GM19395 (cell line): ENCODE measurements at regions not wholly inside any gene's neighbourhood (a gene's known extent, or its start where the extent isn't known, plus 50 kb on each side); places are given as distances from the start of the nearest gene placed in this dataset.
A peak's percentile ranks its signal among the peaks of the same experiment; 100 is the strongest.

Source experiments
- ATAC-seq: cut with Tn5 transposase; IDR thresholded peaks from one replicate; pipeline ENCODE4 v1.9.1; 2021; ENCODE audit warnings: mild to moderate bottlenecking, moderate library complexity; ENCODE audit not compliant: unreplicated experiment

DNA sequence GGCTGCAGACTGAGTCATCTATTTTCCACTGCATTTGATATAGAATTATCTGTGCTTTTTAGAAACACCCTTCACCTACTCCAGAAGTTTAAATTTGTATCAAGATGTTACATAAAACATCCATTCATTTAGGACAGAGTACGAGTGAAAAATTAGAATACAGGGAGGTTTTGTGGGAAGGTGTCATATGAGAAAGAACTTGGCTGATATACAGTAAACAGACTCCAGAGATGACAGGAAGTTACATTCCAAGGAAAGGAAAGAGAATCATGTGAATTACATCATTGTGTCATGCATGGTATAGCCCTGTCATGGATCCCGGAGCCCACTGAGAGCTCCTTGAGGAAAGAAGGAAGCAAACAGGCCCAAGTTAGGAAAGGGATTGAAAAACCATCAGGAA, 341.5 kb upstream of the PKDCC start:
- ATAC-seq = no peak

DNA sequence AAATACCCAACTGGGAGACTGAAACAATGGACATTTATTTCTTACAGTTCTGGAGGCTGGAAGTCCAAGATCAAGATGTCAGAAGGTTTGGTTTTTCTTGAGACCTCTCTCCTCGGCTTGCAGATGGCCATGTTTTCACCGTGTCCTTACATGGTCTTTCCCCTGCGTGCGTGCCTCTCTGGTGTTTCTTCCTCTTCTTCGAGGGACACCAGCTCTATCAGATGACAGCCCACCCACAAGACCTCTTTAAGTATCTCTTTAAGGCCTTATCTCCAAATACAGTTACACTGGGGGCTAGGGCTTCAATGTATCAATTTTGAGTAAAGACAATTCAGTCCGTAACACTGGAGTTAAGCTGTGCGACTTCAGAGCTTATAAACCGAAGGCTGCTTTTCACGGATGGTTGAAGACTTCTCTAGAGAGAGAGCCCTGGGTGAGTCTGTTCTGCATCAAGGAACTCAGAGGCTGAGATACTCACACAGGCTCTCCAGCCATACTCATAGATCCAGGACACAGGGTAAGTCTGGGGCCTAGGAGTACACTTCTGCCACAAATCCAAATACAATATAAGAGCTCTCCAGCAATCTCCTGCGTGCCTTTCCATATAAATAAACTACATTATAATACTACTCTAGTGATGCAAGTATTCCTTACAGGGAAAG, 339.9 kb upstream of the PKDCC start:
- no peak for ATAC-seq

DNA sequence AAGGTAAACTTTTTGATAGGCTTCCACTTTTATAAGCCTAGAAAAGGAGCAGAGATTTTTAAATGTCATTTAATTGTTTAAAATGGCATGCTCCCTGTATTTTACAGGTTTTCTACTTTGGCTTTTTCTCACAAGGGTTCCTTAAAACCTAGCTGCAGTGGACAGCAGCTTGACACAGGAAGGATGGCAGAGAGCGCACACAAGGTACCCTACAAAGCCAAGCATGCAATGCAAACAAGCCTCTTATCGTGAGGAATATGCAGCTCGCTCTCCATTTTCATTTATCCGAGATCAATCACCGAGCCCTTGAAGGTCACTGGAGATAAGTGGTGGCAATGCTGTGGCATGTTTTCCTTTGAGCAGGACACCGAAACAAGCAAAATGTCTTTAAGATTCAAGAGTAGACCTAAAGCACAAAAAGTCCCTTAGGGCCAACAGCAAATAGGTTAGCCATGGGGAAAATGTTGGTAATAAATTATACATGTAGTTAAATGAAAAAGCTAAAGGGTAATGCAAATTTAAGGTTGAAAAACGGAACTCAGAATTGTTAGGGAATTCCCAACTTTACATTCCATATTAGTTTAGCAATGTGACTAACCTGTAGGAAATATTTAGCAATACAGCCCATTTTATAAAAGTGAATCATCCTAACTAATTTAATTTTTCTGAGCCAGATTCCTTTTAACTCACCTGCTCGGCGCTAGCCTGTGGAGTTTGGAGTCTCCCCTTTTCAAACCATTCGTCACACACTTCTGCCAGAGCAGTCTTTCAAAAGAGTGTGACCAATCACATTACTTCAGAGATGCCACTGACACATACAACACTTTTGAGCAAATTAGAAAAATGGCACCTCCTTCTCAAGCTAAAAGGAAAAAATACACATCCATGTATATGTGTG, 337.9 kb upstream of the PKDCC start:
- no peak for ATAC-seq

DNA sequence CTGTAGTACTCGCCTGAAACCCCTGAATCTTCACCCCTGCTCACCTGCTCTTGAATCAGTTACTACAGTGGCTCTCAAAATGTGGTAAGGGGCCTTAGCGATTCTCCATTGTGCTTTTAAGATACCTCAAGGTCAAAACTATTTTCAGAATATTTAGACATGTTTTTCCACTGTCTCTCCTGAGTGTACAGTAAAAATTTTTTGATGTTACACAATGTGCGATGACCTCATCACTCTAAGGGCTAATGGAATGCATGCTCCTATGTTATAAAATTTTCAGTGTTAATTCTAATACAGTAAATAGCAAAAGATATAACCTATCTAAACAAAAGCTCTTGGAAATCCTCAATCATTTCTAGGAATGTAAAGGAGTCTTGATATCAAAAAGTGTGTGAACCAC, 336.9 kb upstream of the PKDCC start:
- ATAC-seq = no peak

DNA sequence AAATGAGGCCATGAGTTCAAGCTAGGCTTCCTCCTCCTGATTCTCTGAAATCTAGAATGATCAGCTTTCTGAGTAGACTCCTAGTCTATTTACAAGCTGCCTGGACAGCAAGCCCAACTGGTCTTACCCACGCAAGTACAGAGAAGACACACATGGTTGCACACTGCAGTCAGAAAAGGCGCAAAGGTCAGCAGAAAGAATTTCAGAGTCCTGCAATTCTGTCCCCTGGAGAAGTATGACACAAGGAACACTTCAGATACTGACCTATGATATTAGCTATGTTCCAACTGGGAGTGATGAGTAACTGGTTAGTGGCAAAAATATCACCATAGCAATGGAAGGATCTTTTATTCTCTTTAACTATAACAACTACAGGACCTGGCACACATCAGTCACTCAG, 336.1 kb upstream of the PKDCC start:
- ATAC-seq = no peak

DNA sequence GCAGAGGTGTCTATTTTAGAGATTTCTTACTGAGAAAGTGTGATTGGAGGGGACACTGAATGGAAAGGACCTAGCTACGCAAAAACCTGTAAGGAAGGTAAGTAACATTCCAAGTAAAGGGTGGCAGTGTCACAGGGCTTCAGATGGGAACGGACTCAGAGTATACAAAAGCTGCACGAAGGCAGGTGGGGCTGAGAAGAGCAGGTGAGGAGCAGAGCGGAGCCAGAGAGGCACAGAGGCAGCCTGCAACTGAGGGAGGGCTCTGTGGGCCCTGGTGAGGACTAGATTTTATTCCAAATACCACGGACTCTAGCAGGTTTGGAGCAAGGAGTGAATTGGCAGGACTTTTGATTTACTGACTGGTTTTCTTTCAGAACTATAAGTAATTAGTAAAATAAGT, 331.3 kb upstream of the PKDCC start:
- no peak for ATAC-seq

DNA sequence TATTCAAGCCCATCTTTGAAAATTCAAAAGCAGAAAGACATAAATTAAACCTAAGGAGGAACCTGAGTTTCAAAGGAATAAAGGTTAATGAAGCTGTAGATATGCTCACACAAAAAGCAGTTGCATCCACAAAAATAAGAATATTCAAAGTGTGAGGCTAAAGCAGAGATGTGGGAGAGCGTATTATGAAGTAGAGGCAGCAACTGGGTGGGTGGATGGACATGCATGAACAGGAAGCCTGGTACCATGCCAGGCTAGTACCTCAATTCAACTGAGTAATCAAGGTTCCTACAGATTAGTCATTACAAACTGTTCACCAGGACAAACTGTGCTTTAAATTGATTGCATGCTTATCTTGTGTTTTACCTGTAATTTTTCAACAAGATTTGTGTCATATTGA, 330.0 kb upstream of the PKDCC start:
- ATAC-seq = no peak

DNA sequence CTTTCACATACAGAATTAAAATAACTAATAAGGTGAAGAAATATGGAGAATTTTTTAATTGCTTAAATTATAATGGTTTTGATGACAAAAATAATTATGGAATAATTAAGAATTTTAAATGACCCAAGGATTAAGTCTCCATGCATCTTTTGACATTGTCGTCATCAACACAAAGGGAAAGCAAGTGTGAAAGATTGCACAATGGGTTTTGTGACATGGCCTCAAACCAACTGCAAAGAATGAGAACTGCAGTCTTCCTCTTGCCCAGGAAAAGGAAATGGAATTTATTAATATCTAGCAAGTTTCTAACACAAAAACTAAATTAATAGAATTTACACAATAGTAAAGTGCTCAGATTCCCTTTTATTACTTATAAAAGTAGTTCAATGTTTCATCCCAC, 329.1 kb upstream of the PKDCC start:
- no peak for ATAC-seq

DNA sequence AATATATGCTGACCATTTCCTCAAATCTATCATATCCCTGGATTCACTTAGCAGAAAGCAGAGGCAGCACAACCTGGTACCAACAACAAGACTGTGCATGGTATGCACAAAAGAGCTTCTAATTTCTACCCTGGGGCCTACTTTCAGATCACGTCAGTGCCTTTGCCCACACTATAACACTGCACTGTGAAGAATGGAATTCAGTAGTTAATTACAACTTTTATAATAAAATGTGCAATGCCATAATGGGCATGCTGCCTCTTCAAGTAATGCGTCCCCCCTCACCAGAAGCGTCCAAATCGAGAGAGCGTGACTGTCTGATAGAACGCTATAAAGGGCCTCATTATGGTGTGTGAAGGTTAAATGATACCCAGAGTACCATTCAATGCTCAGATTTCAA, 328.1 kb upstream of the PKDCC start:
- ATAC-seq = no peak

DNA sequence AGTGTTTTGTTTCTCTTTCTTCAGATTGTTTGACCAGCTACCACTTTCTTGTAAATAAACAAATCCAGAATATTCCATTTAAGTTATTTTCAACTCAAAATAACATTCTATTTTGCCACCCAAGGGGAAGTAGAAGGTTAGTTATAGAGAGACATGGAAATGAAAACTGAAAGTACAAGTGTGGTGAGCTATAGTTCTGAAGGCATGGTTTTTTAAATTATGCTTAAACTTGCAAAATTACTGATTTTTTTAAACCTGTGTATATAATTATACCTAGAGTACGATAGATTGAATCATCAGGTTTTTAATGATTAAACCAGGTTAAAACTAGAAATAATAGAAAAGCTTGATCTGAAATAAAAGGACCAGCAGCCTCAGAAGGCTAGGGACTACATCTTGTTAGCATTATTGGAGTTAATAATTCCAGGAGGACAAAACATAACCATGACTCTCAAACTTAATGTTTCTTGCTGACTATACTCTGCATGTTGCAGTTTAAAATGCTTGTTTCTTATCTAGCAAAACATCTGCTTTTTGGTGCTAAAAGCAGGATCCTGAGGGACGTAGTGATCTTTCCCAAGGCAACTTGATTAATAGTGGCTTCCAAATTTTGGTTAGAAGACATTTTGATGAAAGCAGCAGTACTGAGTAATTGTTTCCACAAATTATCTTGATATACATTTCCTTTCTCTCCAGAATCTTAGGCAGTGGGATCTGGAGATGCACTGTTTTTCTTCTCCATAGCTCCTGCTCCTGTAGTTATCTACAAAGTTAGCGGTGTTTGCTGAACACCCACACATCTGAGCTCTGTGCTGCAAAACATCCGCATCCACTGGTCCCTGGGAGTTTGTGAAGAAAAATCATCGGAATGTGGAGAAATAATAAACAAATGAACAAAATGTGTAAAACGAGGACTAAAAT, 327.2 kb upstream of the PKDCC start:
- ATAC-seq = peak; percentile 66

DNA sequence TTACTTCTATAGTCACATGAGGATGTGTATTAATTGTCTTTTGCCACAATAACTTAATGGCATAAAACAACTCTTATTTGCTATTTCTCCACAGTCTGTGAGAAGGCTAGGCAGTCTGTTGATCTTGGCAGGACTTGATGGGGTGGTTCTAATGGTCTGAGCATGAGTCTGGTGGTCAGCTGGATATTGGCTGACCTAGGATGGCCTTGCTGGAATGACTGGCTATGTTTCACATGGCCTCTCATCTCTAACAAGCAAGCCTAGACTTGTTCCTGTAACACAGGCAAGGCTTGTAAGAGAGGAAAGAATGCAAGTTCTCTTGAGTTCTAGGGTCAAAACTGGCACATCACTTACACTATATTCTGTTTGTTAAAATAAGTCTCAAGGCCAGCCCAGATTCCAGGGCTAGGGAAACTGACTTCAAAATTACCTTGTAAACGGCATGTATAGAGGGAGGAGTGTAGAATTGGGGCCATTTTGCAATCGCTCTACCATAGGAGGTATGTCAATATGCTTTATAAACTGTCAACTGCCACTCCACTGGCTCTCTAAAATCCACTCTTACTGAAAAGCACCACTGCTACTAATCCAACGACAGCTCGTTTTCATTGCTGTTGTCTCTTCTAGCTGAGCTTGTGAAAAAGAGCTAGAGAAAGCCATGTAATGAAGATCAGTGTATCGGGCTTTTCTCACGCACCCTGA, 325.0 kb upstream of the PKDCC start:
- no peak for ATAC-seq

DNA sequence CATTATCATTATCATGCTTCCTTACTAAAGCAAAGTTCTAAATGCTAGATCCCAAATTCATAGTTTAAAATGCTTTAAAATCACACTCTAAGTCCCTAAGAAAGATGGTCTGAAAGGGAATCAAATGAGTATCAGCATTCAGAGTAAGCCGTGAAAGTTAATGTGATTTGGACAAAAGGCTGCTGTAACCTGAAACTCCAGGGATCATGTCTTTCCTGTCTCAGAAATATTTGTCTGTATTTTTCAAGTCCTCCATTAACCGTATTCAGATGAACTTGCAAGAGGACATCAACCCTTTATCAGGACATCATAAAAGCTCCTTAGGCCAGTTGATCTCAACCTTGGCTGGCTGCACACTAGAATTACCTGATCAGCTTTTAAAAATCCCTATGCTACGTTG, 324.3 kb upstream of the PKDCC start:
- ATAC-seq = no peak

DNA sequence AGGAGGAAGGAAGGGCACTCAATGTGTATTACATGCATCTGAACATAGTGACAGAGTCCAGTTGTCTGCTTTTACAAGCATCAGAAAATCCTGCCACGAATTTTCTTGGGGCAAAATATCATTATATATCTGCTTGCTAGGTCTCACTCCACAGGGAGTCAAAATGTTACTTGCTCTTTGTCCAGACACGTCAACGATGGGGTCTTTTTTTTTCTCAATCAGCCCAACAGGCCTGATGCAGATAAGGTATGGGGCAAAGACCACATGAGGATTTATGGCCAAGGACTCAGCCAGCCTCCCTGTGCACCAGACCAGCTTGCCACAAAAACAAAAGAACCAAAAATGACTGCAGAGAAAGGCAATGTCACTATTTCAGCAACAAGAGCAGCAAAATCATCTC, 323.4 kb upstream of the PKDCC start:
- ATAC-seq = no peak

DNA sequence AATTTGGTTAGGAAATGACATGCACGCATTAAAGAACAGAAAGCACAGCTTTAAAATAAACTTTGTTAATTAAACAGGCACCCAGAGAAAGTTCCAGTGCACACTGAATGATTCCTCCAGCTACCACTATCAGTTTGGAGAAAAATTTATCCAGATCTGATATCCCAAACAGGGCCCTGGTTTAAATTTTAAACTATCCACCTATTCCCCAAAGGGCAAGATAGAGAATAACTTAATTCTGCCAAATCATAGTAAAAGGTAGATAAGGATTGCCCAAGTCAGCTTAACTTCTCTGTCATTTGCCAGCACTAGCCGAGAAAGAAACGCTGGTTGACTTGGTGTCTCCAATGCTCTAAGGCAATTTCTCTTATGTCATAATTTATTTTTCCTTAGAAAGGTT, 321.9 kb upstream of the PKDCC start:
- no peak for ATAC-seq

DNA sequence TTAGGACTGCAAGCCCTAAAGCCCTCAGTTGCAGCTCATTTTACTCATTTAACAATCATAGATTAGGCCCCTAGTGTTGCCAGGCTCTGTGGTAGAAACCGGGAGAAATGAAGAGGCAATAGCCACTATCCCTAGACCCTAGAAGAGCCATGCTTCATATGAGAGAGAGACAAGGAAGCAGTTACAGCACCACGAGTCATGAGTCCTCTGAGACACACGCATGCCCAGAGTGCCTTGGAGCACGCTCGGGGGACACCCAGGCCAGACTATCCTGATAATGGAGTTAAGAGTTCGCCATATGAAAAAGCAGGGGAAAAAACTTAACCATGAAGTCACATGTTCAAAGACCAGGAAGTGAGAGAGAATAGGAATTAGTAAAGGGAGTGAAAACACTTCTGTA, 321.5 kb upstream of the PKDCC start:
- ATAC-seq = no peak

DNA sequence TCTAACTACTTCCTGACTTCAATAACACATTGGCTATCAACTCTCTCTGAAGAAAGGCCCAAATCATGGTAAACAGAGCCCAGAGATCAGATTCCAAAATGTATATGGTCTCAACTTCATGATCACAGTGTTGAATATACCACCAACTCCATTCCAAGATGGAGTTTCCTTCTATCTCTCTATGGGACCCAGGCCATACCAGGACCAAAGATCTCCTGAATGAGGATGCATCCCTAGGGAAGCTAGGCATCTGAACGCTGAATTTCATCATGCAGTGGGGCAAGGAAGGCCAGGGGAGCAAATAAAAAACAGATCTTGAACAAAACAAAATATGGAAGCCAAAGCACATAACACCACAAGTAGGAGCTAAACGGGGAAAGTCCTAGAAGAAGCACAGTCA, 320.7 kb upstream of the PKDCC start:
- ATAC-seq = no peak

DNA sequence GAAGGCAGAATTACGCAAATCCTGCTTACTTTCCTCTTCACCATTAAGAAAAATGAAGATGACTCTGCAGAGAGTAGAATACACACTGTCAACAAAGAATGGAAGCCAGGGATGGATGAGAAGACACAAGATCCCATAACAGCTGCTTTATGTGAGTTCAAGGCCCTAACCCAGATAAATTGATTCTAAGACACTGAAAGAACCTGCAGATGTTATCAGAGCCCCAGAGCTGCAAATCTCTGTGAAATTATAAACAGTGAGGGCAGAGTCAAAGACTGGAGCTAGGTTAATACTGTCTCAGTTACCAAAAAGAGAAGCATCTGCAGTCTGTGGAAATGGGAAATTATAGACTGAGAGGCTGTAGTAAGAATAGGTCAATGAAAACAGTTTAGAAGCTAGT, 320.1 kb upstream of the PKDCC start:
- no peak for ATAC-seq

DNA sequence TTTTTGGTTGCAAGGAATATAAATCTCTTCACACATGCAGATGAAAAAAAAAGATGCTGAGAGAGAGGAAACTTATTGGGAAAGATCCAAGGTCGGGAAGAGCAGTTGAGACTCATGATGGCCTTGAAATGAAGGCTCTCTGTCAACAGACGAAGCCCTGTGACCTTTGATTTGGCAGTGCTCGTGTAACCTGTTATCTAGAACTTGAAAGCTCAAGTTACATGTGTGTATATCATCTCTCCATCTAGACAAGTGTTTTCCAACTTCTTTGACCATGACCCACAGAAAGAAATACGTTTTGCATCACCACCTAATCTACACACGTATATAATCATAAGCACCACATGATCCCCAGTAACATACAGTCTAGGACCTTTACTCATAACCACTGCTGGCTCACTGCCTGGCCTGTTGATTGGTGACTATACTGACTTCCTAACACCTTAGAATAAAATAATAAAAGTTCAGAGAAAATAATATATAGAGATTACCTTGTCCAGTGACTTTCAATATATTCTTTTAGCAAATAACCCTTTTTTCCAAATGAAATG, 319.0 kb upstream of the PKDCC start:
- ATAC-seq = no peak

DNA sequence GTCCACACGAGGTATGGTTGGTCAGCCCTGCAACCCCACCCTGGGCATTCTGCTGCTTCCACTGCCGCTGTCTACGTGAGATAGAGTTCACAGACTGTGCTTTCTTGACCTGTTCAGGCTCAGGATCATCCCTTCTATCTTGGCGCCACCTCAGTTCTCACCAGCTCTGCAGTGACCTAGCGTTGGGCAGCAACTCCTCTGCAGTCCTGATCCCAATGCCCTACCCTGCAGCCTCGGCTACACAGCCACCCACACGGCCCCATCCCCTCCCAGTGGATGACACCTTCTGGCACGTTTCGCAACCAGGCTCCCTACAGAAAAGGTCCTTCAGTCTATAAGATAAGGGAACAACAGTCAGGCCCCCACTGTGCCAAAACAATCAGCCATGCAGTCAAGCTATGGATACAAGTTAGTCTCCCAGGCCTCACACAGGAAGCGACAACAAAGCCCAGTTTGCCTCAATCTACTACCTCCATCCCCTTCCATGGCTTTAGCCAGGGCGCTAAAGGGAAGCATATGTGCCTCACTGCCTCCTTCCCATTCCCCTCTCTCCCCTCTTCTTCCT, 317.9 kb upstream of the PKDCC start:
- ATAC-seq = no peak

DNA sequence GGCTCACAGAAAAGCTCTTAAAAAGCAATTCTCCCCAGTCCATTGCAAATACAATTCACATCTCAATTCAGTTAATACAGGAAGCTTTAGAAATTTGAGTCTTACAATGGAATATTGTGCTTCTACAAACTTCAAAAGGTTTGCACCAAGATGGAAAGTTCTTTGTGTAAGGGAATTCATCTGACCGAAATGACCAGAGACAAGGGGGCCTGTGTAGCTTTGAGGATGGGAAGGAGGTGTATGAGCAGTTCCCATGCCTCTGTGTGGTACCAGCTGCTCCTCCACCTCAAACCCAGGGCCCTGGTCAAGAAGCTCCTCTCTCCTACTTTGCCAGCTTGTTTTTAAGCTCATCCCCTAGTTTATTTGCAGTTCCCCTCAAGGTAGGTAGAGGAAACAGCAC, 312.8 kb upstream of the PKDCC start:
- ATAC-seq = no peak
